A549 (cell line): ENCODE measurements at regions not wholly inside any gene's neighbourhood (a gene's known extent, or its start where the extent isn't known, plus 50 kb on each side); places are given as distances from the start of the nearest gene placed in this dataset.

Source experiments
- ATAC-seq, 2 experiments: fragments of 200-7000 bp in 1 of 2; fragments of >200 bp in 1 of 2; cut with Nextera tagmentation in 1 of 2; cut with Tn5 transposase in 1 of 2; 3 replicates each; pipeline versions ENCODE4 v1.8.0 to v1.9.1; 2018 to 2020; ENCODE audit warnings: mild to moderate bottlenecking in 1 of 2, moderate library complexity in 1 of 2
- CTCF ChIA-PET: fragments of 300-600 bp; sonication (Branson Sonifier 250); formaldehyde crosslinking; extraction: SDS; loops from one replicate; lab custom pipeline; 2021; ENCODE audit warnings: antibody characterized with exemption, inconsistent platforms; lab: Yijun Ruan, JAX
- POLR2A ChIA-PET: fragments of 350-600 bp; formaldehyde crosslinking; extraction: SDS; loops from one replicate; lab custom pipeline; 2021; ENCODE audit warnings: antibody characterized with exemption, inconsistent platforms; lab: Yijun Ruan, JAX
- DNase-seq, 2 experiments: peaks; one replicate each; pipeline versions ENCODE4 v3.0.0 to v3.0.0-alpha.2; 2011 to 2016; ENCODE audit warnings: low read depth in 1 of 2, low spot score in 1 of 2
- FAIRE-seq: peaks from 2 replicates; lab custom pipeline; 2011; peaks lifted over from hg19 to GRCh38; lab: Jason Lieb, UNC
- H3K27ac ChIP-seq, 2 experiments: fragments of >200 bp; sonication (Bioruptor Twin); formaldehyde crosslinking; 3 replicates each; pipeline ENCODE4 v1.5.1; 2016 to 2017
- H3K4me1 ChIP-seq: fragments of >200 bp; sonication (Bioruptor Twin); formaldehyde crosslinking; 3 replicates; pipeline ENCODE4 v1.6.1; 2016
- H3K4me2 ChIP-seq: fragments of >200 bp; sonication (Bioruptor Twin); formaldehyde crosslinking; 3 replicates; pipeline ENCODE4 v1.6.1; 2016
- H3K4me3 ChIP-seq: fragments of >200 bp; sonication (Bioruptor Twin); formaldehyde crosslinking; 3 replicates; pipeline ENCODE4 v1.5.1; 2016
- H3K9me3 ChIP-seq: fragments of >200 bp; sonication (Bioruptor Twin); formaldehyde crosslinking; 3 replicates; pipeline ENCODE4 v1.6.1; 2016
- BHLHE40 ChIP-seq: IDR thresholded peaks from 2 replicates; pipeline ENCODE4 v1.6.1; 2012; ENCODE audit warnings: low read depth, low read length, inconsistent platforms
- CBX2 ChIP-seq: fragments of 200-600 bp; sonication (generic); IDR thresholded peaks from 2 replicates; pipeline ENCODE4 v1.6.1; 2016; ENCODE audit warnings: low read depth, mild to moderate bottlenecking, borderline replicate concordance
- CHD2 ChIP-seq: fragments of 150-350 bp; IDR thresholded peaks from 2 replicates; pipeline ENCODE4 v1.6.1; 2014; ENCODE audit warnings: low read length; ENCODE audit not compliant: partially characterized antibody
- EHF ChIP-seq: fragments of 250-450 bp; sonication (Bioruptor Pico); IDR thresholded peaks from 2 replicates; pipeline ENCODE4 v1.5.0; 2020; ENCODE audit warnings: mild to moderate bottlenecking
- EHMT2 ChIP-seq: fragments of 200-600 bp; sonication (generic); IDR thresholded peaks from 2 replicates; pipeline ENCODE4 v1.6.1; 2016; ENCODE audit warnings: antibody characterized with exemption, low read depth, mild to moderate bottlenecking, moderate library complexity
- EP300 ChIP-seq, 2 experiments: fragments of >200 bp; sonication (Bioruptor Twin); formaldehyde crosslinking; IDR thresholded peaks; 2 replicates in 1 of 2; 3 replicates in 1 of 2; pipeline ENCODE4 v1.6.1; 2016 to 2017
- ESRRA ChIP-seq: fragments of 150-350 bp; IDR thresholded peaks from 2 replicates; pipeline ENCODE4 v1.6.1; 2014; ENCODE audit warnings: mild to moderate bottlenecking, low read length, borderline replicate concordance
- FOSB ChIP-seq: fragments of 250-450 bp; sonication (Bioruptor Pico); IDR thresholded peaks from 2 replicates; pipeline ENCODE4 v1.5.0; 2020; ENCODE audit warnings: mild to moderate bottlenecking, moderate library complexity
- HEYL ChIP-seq: fragments of 250-450 bp; sonication (Bioruptor Pico); IDR thresholded peaks from 2 replicates; pipeline ENCODE4 v1.8.0; 2021; ENCODE audit warnings: mild to moderate bottlenecking, moderate library complexity
- HOXA7 ChIP-seq: fragments of 250-450 bp; sonication (Bioruptor Pico); IDR thresholded peaks from 2 replicates; pipeline ENCODE4 v1.5.0; 2020; ENCODE audit warnings: mild to moderate bottlenecking, moderate library complexity
- HOXB13 ChIP-seq: fragments of 250-450 bp; sonication (Bioruptor Pico); IDR thresholded peaks from 2 replicates; pipeline ENCODE4 v1.5.0; 2020; ENCODE audit warnings: low read depth, mild to moderate bottlenecking, moderate library complexity
- KDM1A ChIP-seq: fragments of 200-600 bp; sonication (generic); IDR thresholded peaks from 2 replicates; pipeline ENCODE4 v1.6.1; 2016; ENCODE audit warnings: low read depth, mild to moderate bottlenecking
- KDM5A ChIP-seq: fragments of 200-600 bp; sonication (generic); IDR thresholded peaks from 2 replicates; pipeline ENCODE4 v1.6.1; 2016; ENCODE audit warnings: antibody characterized with exemption, mild to moderate bottlenecking
- MAZ ChIP-seq: fragments of 150-350 bp; IDR thresholded peaks from 2 replicates; pipeline ENCODE4 v1.6.1; 2014; ENCODE audit warnings: antibody characterized with exemption, low read depth, low read length, borderline replicate concordance
- NR3C1 ChIP-seq: fragments of >200 bp; sonication (Bioruptor Twin); formaldehyde crosslinking; IDR thresholded peaks from 3 replicates; pipeline ENCODE4 v1.6.1; 2017
- PHF8 ChIP-seq: fragments of 200-600 bp; sonication (generic); IDR thresholded peaks from 2 replicates; pipeline ENCODE4 v1.6.1; 2016; ENCODE audit warnings: low read depth, mild to moderate bottlenecking, antibody characterized with exemption, moderate library complexity, borderline replicate concordance
- RAD21 ChIP-seq, 2 experiments: fragments of >200 bp in 1 of 2; sonication (Bioruptor Twin) in 1 of 2; formaldehyde crosslinking in 1 of 2; IDR thresholded peaks in 1 of 2; conservative IDR thresholded peaks in 1 of 2; 2 replicates in 1 of 2; 3 replicates in 1 of 2; pipeline ENCODE4 v1.6.1; 2012 to 2018; ENCODE audit warnings: inconsistent platforms in 1 of 2
- RCOR1 ChIP-seq: fragments of 150-350 bp; IDR thresholded peaks from 2 replicates; pipeline ENCODE4 v1.6.1; 2014; ENCODE audit warnings: antibody characterized with exemption, low read length, low read depth
- RNF2 ChIP-seq: fragments of 200-600 bp; sonication (generic); IDR thresholded peaks from 2 replicates; pipeline ENCODE4 v1.6.1; 2016; ENCODE audit warnings: low read depth, mild to moderate bottlenecking, antibody characterized with exemption, moderate library complexity, borderline replicate concordance
- TP53 ChIP-seq: fragments of 250-450 bp; sonication (Bioruptor Pico); IDR thresholded peaks from 2 replicates; pipeline ENCODE4 v1.5.0; 2021; ENCODE audit warnings: mild to moderate bottlenecking, moderate library complexity
- WGBS: methylation state at CpG from one replicate; pipeline ENCODE4 v1.1.6; 2017; ENCODE audit errors: missing lambda C conversion rate; 5-methylcytosine and 5-hydroxymethylcytosine counted together
- TF ChIP-seq, protein P1 (sequence below): fragments of 250-450 bp; sonication (Bioruptor Pico); IDR thresholded peaks from 2 replicates; pipeline ENCODE4 v1.5.0; 2021; ENCODE audit warnings: mild to moderate bottlenecking, moderate library complexity, borderline replicate concordance
- TF ChIP-seq, protein P2 (sequence below): fragments of 150-350 bp; IDR thresholded peaks from 2 replicates; pipeline ENCODE4 v1.6.1; 2014; ENCODE audit warnings: low read depth, mild to moderate bottlenecking, low read length
- TF ChIP-seq, protein P3 (sequence below): fragments of 450-650 bp; IDR thresholded peaks from 2 replicates; pipeline ENCODE4 v1.6.1; 2014; ENCODE audit warnings: antibody characterized with exemption
- TF ChIP-seq, protein P4 (sequence below): fragments of >200 bp; sonication (Bioruptor Twin); formaldehyde crosslinking; IDR thresholded peaks from 3 replicates; pipeline ENCODE4 v1.6.1; 2016
- TF ChIP-seq, protein P5 (sequence below): fragments of >200 bp; sonication (Bioruptor Twin); formaldehyde crosslinking; IDR thresholded peaks from 2 replicates; pipeline ENCODE4 v1.6.1; 2016
- TF ChIP-seq, protein P6 (sequence below): IDR thresholded peaks from 2 replicates; pipeline ENCODE4 v1.6.1; 2012

DNA sequence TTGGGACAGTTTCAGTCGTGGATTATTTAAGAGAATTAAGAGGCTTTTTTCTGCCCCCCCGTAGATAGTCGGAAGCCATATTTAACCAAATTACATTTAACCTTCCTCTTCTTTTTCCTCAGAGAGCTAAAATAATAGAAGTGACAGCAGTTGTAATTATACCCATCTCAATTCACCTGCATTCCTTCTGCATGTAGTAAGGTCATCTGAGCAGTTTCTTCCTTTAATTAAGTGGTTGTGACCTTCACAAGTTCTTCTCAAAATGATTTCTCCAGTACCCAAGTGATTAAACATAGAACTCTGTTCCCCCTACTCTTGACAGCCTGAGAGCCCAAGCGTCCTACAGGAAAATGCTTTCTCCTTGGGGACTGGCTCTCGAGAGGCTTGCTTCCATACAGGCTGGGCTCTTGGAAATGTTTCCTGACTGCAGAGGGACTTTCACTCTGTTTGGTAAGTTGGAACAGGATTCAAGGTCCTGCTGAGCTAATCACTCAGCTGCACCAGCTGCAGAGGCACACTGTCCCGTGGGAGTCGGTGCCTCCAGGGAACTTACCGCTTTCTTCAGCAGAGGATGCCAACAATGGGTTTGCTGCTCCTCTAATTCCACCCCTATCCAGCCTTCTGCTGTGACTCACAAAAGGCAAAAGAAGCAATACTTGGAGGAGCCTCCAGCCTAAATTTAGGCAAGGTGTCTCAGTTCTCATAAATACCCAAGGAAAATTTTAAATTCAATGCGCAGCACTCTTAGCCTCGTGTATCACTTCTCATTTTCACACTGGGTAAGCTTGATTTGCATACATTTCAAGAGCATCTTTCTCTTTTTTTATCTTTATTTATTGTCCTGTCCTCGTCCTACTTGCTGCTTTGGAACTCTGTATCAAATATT is 414.9 kb downstream of the KIF16B start:
- H3K4me2 ChIP-seq = no peak overlapping the region
- CTCF ChIA-PET = interaction anchor here (1.0 to 1.2 kb wide), 2 partner anchors 13 to 57 kb away, joined by 3 read pairs; no protein-coding TSS in a partner anchor
- FAIRE-seq (no peak), ATAC-seq (no peak), DNase-seq (no peak)
- no peak overlapping the region for H3K27ac ChIP-seq
- H3K4me1 ChIP-seq = no peaks in the 10 kb centered on the region
- no peak for TF ChIP-seq HOXB13 (CRISPR knock-in tag)
- TF ChIP-seq FOSB (CRISPR knock-in tag) = no peak
- TF ChIP-seq EHMT2 = no peak
- no peak for TF ChIP-seq KDM1A
- TF ChIP-seq MAZ = no peak
- no peak for TF ChIP-seq RAD21 (conservative IDR thresholded peaks at IDR 0.05 in 1 of 2, IDR thresholded peaks at IDR 0.05 in 1 of 2)
- TF ChIP-seq, protein P1, sequence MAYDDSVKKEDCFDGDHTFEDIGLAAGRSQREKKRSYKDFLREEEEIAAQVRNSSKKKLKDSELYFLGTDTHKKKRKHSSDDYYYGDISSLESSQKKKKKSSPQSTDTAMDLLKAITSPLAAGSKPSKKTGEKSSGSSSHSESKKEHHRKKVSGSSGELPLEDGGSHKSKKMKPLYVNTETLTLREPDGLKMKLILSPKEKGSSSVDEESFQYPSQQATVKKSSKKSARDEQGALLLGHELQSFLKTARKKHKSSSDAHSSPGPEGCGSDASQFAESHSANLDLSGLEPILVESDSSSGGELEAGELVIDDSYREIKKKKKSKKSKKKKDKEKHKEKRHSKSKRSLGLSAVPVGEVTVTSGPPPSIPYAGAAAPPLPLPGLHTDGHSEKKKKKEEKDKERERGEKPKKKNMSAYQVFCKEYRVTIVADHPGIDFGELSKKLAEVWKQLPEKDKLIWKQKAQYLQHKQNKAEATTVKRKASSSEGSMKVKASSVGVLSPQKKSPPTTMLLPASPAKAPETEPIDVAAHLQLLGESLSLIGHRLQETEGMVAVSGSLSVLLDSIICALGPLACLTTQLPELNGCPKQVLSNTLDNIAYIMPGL = no peak
- TF ChIP-seq RCOR1 = no peak
- no peak for TF ChIP-seq CHD2
- no peak for TF ChIP-seq ESRRA
- TF ChIP-seq RNF2 = no peak
- TF ChIP-seq, protein P2, sequence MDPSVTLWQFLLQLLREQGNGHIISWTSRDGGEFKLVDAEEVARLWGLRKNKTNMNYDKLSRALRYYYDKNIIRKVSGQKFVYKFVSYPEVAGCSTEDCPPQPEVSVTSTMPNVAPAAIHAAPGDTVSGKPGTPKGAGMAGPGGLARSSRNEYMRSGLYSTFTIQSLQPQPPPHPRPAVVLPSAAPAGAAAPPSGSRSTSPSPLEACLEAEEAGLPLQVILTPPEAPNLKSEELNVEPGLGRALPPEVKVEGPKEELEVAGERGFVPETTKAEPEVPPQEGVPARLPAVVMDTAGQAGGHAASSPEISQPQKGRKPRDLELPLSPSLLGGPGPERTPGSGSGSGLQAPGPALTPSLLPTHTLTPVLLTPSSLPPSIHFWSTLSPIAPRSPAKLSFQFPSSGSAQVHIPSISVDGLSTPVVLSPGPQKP = no peak
- no peak for TF ChIP-seq EP300 (IDR thresholded peaks at IDR 0.05)
- no peak for TF ChIP-seq CBX2
- TF ChIP-seq HOXA7 (CRISPR knock-in tag) = no peak
- WGBS = 23% methylated on average over 11 of the region's 11 CpGs
- peaks cover 6% of the 10 kb centered on the region; the same call in 1 of the 3 replicates for H3K9me3 ChIP-seq
- POLR2A ChIA-PET = no interaction called here
- H3K4me3 ChIP-seq = no peak overlapping the region

DNA sequence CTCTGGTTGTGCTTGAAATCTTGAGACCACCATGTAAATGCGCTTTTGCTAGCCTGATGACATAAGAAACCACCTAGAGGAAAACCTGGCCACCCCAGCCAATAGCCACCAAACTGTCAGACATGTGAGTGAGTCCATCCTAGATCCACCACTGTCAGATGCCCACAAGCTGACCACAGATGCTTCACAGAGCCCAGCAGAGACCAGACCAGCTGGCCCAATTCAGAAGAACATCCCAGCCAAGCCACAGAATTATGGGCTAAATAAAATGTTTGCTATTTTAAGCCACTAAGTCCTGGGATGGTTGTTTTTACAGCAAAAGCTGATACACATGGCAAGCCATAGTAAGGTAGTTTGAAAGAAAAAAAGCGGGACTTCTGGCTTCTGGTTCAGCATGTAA is 425.3 kb downstream of the KIF16B start:
- no peaks in the 10 kb centered on the region for H3K4me1 ChIP-seq
- ChIA-PET POLR2A (no interaction called here), CTCF (no interaction called here)
- no peak overlapping the region for H3K27ac ChIP-seq
- no peak for TF ChIP-seq BHLHE40
- no peak for TF ChIP-seq HEYL (CRISPR knock-in tag)
- TF ChIP-seq, protein P3, sequence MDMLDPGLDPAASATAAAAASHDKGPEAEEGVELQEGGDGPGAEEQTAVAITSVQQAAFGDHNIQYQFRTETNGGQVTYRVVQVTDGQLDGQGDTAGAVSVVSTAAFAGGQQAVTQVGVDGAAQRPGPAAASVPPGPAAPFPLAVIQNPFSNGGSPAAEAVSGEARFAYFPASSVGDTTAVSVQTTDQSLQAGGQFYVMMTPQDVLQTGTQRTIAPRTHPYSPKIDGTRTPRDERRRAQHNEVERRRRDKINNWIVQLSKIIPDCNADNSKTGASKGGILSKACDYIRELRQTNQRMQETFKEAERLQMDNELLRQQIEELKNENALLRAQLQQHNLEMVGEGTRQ = no peak
- TF ChIP-seq, protein P4, sequence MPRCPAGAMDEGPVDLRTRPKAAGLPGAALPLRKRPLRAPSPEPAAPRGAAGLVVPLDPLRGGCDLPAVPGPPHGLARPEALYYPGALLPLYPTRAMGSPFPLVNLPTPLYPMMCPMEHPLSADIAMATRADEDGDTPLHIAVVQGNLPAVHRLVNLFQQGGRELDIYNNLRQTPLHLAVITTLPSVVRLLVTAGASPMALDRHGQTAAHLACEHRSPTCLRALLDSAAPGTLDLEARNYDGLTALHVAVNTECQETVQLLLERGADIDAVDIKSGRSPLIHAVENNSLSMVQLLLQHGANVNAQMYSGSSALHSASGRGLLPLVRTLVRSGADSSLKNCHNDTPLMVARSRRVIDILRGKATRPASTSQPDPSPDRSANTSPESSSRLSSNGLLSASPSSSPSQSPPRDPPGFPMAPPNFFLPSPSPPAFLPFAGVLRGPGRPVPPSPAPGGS = no peak
- TF ChIP-seq TP53 (CRISPR knock-in tag) = no peak
- no peak for TF ChIP-seq EHF (CRISPR knock-in tag)
- TF ChIP-seq NR3C1 = no peak
- no peak for TF ChIP-seq PHF8
- TF ChIP-seq, protein P5, sequence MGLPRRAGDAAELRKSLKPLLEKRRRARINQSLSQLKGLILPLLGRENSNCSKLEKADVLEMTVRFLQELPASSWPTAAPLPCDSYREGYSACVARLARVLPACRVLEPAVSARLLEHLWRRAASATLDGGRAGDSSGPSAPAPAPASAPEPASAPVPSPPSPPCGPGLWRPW = no peak
- no peak for TF ChIP-seq ESRRA
- TF ChIP-seq RAD21 (conservative IDR thresholded peaks at IDR 0.05 in 1 of 2, IDR thresholded peaks at IDR 0.05 in 1 of 2) = no peak
- TF ChIP-seq, protein P6, sequence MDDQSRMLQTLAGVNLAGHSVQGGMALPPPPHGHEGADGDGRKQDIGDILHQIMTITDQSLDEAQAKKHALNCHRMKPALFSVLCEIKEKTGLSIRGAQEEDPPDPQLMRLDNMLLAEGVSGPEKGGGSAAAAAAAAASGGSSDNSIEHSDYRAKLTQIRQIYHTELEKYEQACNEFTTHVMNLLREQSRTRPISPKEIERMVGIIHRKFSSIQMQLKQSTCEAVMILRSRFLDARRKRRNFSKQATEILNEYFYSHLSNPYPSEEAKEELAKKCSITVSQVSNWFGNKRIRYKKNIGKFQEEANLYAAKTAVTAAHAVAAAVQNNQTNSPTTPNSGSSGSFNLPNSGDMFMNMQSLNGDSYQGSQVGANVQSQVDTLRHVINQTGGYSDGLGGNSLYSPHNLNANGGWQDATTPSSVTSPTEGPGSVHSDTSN = no peak
- no peak for TF ChIP-seq KDM5A
- 2% methylated on average over 2 of the region's 2 CpGs for WGBS
- FAIRE-seq = no peak
- no peaks in the 10 kb centered on the region for H3K9me3 ChIP-seq
- no peak for ATAC-seq
- no peak overlapping the region for H3K4me2 ChIP-seq
- no peak overlapping the region for H3K4me3 ChIP-seq
- DNase-seq = no peak
